ENCODE measurements at regions not wholly inside any gene's neighbourhood (a gene's known extent, or its start where the extent isn't known, plus 50 kb on each side); places are given as distances from the start of the nearest gene placed in this dataset.

DNA sequence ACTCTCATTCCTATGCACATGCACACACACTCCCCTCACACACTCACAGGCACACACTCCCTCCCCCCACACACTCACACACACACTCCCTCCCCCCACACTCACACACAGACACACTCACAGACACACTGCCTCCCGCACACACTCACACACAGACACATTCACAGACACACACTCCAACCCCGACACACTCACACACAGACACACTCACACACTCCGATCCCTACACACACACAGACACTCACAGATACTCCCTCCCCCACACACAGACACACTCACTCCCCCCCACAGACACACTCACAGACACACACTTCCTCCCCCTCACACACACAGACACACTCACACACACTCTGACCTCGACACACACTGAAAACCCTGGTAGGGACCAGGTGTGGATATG, 176.2 kb downstream of the TFAP2C start:
- no peak overlapping the region for H3K27ac Mint-ChIP-seq (ENCODE audit: unreplicated experiment)
- TF ChIP-seq, protein P1, sequence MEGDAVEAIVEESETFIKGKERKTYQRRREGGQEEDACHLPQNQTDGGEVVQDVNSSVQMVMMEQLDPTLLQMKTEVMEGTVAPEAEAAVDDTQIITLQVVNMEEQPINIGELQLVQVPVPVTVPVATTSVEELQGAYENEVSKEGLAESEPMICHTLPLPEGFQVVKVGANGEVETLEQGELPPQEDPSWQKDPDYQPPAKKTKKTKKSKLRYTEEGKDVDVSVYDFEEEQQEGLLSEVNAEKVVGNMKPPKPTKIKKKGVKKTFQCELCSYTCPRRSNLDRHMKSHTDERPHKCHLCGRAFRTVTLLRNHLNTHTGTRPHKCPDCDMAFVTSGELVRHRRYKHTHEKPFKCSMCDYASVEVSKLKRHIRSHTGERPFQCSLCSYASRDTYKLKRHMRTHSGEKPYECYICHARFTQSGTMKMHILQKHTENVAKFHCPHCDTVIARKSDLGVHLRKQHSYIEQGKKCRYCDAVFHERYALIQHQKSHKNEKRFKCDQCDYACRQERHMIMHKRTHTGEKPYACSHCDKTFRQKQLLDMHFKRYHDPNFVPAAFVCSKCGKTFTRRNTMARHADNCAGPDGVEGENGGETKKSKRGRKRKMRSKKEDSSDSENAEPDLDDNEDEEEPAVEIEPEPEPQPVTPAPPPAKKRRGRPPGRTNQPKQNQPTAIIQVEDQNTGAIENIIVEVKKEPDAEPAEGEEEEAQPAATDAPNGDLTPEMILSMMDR (IDR thresholded peaks at IDR 0.05; ENCODE audit: partially characterized antibody, unreplicated experiment): no peak
- H3K4me1 Mint-ChIP-seq (ENCODE audit: low read depth, unreplicated experiment): peaks cover 13% of the 10 kb centered on the region
- H3K4me3 Mint-ChIP-seq (ENCODE audit: unreplicated experiment): no peak overlapping the region
- H3K27me3 Mint-ChIP-seq (ENCODE audit: unreplicated experiment): peaks cover 5% of the 10 kb centered on the region
- DNase-seq: no peak
- H3K9me3 Mint-ChIP-seq (ENCODE audit: unreplicated experiment): no peaks in the 10 kb centered on the region
- H3K36me3 Mint-ChIP-seq (ENCODE audit: unreplicated experiment): no peaks in the 10 kb centered on the region

DNA sequence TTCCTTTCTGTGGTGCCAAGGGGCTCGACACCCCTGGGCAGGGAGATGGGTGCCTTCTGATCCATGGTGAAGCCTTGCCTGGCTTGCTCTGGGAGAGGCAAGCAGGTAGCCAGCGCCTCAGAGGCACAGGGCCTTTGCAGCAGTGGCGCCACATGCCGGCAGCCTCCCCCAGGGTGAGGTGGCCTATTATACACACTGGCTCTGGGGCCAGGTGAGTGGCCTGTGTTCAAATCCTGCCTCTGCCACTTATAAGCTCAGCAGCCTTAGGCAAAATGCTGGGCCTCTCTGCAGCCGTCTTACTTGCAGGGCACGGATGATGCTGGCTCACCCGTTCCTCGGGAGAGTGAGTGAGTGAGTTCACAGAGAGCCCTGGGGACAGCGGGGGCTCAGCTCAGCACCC, 176.9 kb downstream of the TFAP2C start:
- H3K27ac Mint-ChIP-seq (ENCODE audit: unreplicated experiment): no peak overlapping the region
- H3K4me1 Mint-ChIP-seq (ENCODE audit: low read depth, unreplicated experiment): peaks cover 12% of the 10 kb centered on the region
- H3K9me3 Mint-ChIP-seq (ENCODE audit: unreplicated experiment): no peaks in the 10 kb centered on the region
- TF ChIP-seq, protein P1 (IDR thresholded peaks at IDR 0.05; ENCODE audit: partially characterized antibody, unreplicated experiment): no peak
- no peaks in the 10 kb centered on the region for H3K36me3 Mint-ChIP-seq (ENCODE audit: unreplicated experiment)
- no peak overlapping the region for H3K4me3 Mint-ChIP-seq (ENCODE audit: unreplicated experiment)
- peaks cover 5% of the 10 kb centered on the region for H3K27me3 Mint-ChIP-seq (ENCODE audit: unreplicated experiment)
- no peak for DNase-seq

DNA sequence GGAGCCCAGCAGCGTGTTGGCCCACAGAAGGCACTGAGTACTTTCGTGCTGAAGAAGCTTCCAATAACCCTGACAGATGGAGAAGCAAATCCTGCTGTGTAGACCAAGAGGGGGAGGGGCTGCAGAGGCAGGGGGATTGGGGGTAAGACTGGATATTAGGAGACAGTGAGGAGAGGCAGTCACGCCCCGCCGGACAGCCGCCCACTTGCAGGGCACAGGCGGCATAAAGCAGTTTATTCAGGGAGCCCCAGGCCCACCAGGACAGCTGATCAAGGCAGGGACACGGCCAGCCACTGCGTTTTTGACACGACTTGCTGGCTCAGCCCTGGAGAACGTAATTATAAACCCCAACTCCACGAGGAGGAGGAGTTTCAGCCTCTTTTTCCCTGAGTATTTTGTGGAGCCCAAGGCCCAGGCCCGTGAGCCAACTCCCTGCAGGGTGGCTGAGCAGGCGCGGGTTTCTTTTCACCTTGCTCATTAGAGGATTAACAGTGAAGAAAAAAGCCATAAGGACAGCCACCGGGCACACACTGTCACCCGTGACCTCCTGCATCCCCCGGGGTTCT, 177.9 kb downstream of the TFAP2C start:
- peak; percentile 23 for DNase-seq
- no peaks in the 10 kb centered on the region for H3K9me3 Mint-ChIP-seq (ENCODE audit: unreplicated experiment)
- H3K27ac Mint-ChIP-seq (ENCODE audit: unreplicated experiment): no peak overlapping the region
- TF ChIP-seq, protein P1 (IDR thresholded peaks at IDR 0.05; ENCODE audit: partially characterized antibody, unreplicated experiment): no peak
- H3K27me3 Mint-ChIP-seq (ENCODE audit: unreplicated experiment): peaks cover 5% of the 10 kb centered on the region
- no peaks in the 10 kb centered on the region for H3K36me3 Mint-ChIP-seq (ENCODE audit: unreplicated experiment)
- peaks cover 12% of the 10 kb centered on the region for H3K4me1 Mint-ChIP-seq (ENCODE audit: low read depth, unreplicated experiment)
- H3K4me3 Mint-ChIP-seq (ENCODE audit: unreplicated experiment): no peak overlapping the region

DNA sequence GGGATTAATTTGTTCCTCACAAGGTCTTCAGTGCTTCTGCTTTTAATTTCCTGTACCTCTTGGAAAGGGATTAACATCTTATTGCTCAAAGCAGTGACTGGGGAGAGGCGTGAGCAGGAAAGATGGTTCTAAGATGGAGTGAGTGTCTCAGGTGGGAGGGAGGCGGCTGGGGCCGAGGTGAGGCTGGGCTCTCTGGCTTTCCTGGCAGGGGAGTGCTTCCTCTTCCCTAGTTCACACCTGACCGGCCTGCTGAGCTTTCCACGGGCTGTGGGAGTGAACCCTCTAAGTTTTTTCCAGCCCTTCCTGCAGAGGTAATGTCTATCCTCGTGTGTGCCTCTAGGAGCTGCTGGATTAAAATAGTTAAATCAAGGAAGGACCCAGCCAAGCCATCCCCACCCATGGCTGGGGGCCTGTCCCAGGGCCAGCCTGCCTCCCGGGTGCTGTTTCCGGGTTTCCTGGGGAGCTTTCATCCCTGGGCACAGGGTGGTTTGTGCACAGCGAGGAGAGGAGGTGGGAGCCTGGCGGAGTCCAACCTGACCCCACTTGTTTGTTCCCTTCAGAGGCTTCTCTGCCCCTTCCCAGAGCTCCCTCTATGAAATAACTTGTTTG, 179.1 kb downstream of the TFAP2C start:
- DNase-seq: no peak
- Mint-ChIP-seq H3K36me3 (ENCODE audit: unreplicated experiment) (peaks cover 7% of the 10 kb centered on the region), H3K27me3 (ENCODE audit: unreplicated experiment) (peaks cover 5% of the 10 kb centered on the region), H3K4me1 (ENCODE audit: low read depth, unreplicated experiment) (peaks cover 12% of the 10 kb centered on the region), H3K9me3 (ENCODE audit: unreplicated experiment) (peaks cover 2% of the 10 kb centered on the region), H3K4me3 (ENCODE audit: unreplicated experiment) (no peak overlapping the region), H3K27ac (ENCODE audit: unreplicated experiment) (no peak overlapping the region)
- TF ChIP-seq, protein P1 (IDR thresholded peaks at IDR 0.05; ENCODE audit: partially characterized antibody, unreplicated experiment): no peak

DNA sequence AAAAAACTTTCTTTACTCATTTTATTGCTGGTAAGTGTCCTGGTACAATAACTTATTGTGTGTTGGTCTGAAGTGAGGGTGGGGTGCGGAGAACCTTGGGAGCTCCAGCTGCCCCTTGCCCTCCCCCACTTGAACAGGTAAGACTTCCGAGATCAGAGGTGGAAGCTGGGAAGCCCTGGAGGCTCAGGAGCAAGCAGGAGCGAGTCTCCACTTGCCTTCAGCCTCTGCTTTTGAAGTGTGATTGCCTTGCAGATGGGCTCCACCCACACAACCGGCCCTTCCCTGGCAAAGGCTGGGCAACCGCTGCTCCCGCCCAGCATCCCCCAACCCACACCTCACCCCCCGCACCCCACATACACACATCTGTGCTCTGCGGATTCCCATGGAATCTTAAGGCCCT, 179.6 kb downstream of the TFAP2C start:
- Mint-ChIP-seq H3K4me1 (ENCODE audit: low read depth, unreplicated experiment) (peaks cover 12% of the 10 kb centered on the region), H3K27me3 (ENCODE audit: unreplicated experiment) (peaks cover 6% of the 10 kb centered on the region), H3K36me3 (ENCODE audit: unreplicated experiment) (peaks cover 7% of the 10 kb centered on the region), H3K9me3 (ENCODE audit: unreplicated experiment) (peaks cover 2% of the 10 kb centered on the region), H3K27ac (ENCODE audit: unreplicated experiment) (no peak overlapping the region), H3K4me3 (ENCODE audit: unreplicated experiment) (no peak overlapping the region)
- DNase-seq: no peak
- TF ChIP-seq, protein P1 (IDR thresholded peaks at IDR 0.05; ENCODE audit: partially characterized antibody, unreplicated experiment): no peak

Data from glutamatergic neuron (in vitro differentiated cells).